ENCODE measurements at regions not wholly inside any gene's neighbourhood (a gene's known extent, or its start where the extent isn't known, plus 50 kb on each side); places are given as distances from the start of the nearest gene placed in this dataset.
A peak's percentile ranks its signal among the peaks of the same experiment; 100 is the strongest.

DNA sequence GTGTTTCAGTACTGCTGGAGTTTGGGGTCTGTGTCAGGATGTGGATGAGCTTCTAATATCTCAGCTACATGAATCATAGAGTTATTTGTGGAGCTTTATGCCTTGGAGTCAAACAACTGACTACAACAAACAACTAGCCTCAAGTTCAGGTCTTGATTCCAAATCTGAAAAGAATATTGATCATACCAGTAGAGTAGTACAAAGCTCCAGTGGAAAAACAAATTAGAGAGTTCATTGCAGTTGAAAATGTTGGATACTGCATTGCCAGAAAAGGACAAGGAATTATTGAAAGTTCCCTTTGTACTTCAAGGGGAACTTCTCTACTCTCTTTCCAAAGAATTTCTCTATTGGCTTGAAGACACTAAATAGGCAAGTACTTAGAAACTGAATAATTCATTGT, 117.6 kb upstream of the CTTNBP2 start:
- H3K27me3 ChIP-seq (replicated peaks), result no peaks in the 10 kb centered on the region
- no peak overlapping the region for H3K4me3 ChIP-seq (ENCODE audit: low read depth, low read length)
- H3K27ac ChIP-seq, result no peak overlapping the region
- in situ Hi-C loops (cut with HindIII; ENCODE audit: low pct_ligation_motif_present, low sequenced_read_pairs), result no loop called here
- no peak for DNase-seq
- TF ChIP-seq CTCF (IDR thresholded peaks at IDR 0.05; ENCODE audit: low read depth, low read length, missing control alignments), result no peak
- H3K36me3 ChIP-seq (replicated peaks), result no peaks in the 10 kb centered on the region

DNA sequence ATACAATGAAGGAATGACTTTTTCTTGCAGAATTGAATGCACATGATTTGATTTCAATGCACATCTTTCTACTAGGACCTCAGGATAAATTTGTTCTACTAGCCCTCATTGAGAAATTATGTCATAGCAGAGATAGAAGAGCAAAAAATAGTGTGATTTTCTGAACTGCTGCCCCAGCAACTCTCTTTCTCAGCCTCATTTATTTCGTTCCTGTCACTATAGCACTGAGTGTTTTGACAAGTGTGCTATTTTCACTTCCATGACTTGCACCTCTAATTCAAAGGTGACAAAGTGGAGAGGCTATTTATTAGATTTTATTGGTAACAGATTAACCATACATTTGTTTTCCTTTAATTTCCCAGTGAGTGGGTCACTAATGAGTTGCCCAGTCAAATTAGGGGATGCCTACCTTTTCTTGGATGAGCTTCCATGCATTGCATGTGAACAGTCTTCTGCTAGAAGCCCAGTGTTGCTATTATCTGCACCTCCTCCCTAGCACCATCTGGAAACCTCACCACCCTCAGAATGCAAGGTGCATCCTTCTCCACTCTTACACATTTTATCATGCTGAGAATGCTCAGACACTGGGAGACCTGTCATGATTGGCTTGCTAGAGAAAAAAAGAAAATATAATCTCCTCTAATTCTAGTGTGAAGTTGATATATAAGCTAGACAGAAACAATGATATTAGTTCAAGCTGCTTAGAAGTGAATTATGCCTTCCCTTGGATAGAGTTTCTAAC, 119.6 kb upstream of the CTTNBP2 start:
- no peaks in the 10 kb centered on the region for H3K36me3 ChIP-seq (replicated peaks)
- H3K27ac ChIP-seq, result no peak overlapping the region
- no peak overlapping the region for H3K4me3 ChIP-seq (ENCODE audit: low read depth, low read length)
- TF ChIP-seq CTCF (IDR thresholded peaks at IDR 0.05; ENCODE audit: low read depth, low read length, missing control alignments), result no peak
- in situ Hi-C loops (cut with HindIII; ENCODE audit: low pct_ligation_motif_present, low sequenced_read_pairs), result no loop called here
- no peak for DNase-seq
- no peaks in the 10 kb centered on the region for H3K27me3 ChIP-seq (replicated peaks)

DNA sequence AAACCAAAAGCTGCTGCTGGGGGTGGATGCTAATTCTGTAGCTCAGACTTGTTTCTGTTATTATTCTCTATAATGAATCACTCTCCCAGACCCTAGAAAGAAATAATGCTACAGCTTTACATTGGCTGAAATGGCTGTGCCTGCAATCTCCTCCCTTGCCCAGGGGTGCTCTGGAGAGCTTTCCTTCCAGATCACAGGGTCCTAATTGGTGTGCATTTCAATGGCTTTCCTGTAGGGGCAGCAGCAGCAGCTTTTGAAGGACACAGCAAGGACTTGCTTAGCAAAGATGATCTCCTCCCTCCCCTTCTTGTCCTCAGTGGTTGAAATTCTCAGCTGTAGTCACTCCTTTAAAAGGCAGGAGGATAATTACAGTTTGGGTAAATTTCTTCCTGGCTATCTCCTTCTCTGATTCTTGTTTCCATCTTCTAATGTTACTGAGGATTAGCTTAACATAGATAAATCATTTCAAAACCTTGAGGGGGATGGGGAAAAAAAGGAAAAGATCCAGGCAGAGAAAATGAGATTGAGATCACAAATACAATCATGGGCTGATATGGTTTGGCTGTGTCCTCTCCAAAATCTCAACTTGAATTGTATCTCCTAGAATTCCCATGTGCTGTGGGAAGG, 120.2 kb upstream of the CTTNBP2 start:
- in situ Hi-C loops (cut with HindIII; ENCODE audit: low pct_ligation_motif_present, low sequenced_read_pairs), result no loop called here
- TF ChIP-seq CTCF (IDR thresholded peaks at IDR 0.05; ENCODE audit: low read depth, low read length, missing control alignments), result peak; percentile 66
- H3K27ac ChIP-seq, result no peak overlapping the region
- H3K36me3 ChIP-seq (replicated peaks), result no peaks in the 10 kb centered on the region
- DNase-seq, result peak; percentile 66
- no peaks in the 10 kb centered on the region for H3K27me3 ChIP-seq (replicated peaks)
- no peak overlapping the region for H3K4me3 ChIP-seq (ENCODE audit: low read depth, low read length)

DNA sequence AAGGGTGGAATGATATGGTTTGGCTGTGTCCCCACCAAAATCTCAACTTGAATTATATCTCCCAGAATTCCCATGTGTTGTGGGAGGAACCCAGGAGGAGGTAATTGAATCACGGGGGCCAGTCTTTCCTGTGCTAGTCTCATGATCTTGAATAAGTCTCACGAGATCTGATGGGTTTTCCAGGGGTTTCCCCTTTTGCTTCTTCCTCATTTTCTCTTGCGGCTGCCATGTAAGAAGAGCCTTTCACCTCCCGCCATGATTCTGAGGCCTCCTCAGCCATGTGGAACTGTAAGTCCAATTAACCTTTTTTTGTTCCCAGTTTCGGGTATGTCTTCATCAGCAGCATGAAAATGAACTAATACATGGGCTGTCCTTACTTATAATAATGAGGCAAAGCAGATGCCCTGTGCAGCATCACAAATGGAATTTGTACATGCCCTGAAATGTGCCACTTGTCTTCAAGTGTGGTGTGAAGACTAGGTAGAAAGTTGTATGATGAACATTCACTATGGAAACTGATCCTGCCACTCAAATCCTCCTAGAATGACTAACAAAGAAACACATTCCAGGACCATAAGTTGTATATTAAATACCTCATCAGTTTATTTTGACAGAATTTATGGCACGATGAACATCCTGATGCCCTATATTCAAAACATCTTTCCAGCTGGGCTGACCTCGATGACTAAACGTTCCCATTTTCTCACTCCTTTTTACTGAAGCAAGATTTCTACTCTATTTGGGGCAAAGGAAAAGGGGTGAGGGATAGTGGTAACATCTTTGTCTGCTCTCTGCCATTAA, 122.8 kb upstream of the CTTNBP2 start:
- peak; percentile 9 for DNase-seq
- no peaks in the 10 kb centered on the region for H3K36me3 ChIP-seq (replicated peaks)
- no peak overlapping the region for H3K4me3 ChIP-seq (ENCODE audit: low read depth, low read length)
- H3K27ac ChIP-seq, result no peak overlapping the region
- no peaks in the 10 kb centered on the region for H3K27me3 ChIP-seq (replicated peaks)
- TF ChIP-seq CTCF (IDR thresholded peaks at IDR 0.05; ENCODE audit: low read depth, low read length, missing control alignments), result no peak
- in situ Hi-C loops (cut with HindIII; ENCODE audit: low pct_ligation_motif_present, low sequenced_read_pairs), result no loop called here

DNA sequence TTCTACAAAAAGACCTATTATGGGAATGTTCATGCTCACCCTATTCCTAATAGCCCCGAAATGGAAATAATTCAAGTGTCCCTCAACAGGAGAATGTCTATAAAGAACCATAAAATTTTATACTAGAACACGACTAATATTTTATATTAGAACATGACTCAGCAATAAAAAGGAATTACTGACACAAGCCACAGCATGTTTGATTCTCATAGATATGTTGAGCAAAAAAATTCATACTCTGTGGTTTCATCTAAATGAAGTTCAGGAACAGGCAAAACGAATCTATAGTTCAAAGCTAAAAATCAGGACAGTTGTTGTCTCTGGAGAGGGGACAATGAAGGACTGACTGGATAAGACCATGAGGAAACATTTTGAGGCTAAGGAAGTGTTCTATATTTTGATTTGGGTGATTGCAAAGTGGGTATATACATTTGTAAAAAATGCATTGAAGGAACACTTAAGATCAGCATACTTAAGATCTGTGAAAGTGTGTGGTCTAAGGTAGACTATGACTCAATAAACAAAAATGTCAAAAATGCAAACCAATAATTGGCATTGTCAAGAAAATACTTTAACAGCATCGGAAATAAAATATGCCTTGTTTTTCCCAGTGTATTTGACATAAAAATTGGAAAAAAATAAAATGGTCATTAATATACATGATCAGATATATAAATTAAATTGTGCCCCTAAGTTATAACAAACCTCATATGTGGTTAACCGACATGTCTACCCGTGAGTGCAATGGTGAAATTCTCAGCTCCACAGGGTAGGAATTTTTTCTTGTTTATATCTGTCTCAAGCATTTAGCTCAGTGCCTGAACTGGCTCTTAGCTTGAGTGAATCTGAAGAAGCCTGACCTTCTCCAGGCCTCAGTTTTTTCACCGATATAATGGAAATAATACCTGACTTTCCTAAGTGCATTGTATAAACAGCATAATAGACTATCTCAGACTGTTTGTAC, 124.9 kb upstream of the CTTNBP2 start:
- no peak overlapping the region for H3K27ac ChIP-seq
- no peaks in the 10 kb centered on the region for H3K36me3 ChIP-seq (replicated peaks)
- H3K27me3 ChIP-seq (replicated peaks), result no peaks in the 10 kb centered on the region
- H3K4me3 ChIP-seq (ENCODE audit: low read depth, low read length), result no peak overlapping the region
- in situ Hi-C loops (cut with HindIII; ENCODE audit: low pct_ligation_motif_present, low sequenced_read_pairs), result no loop called here
- DNase-seq, result peak; percentile 4
- no peak for TF ChIP-seq CTCF (IDR thresholded peaks at IDR 0.05; ENCODE audit: low read depth, low read length, missing control alignments)
